Duodenal mucosa (tissue), 2 donors: ENCODE measurements at regions not wholly inside any gene's neighbourhood (a gene's known extent, or its start where the extent isn't known, plus 50 kb on each side); places are given as distances from the start of the nearest gene placed in this dataset.
"Not testable (repeated sequence)": the region's sequence is repeated elsewhere in the genome, so short reads cannot be mapped to it uniquely, and the experiment has no call there.

ENCODE experiments used
- H3K27ac ChIP-seq: one replicate; pipeline ENCODE4 v1.7.0; 2013; ENCODE audit warnings: low read depth, low read length
- H3K27me3 ChIP-seq, 2 donors: one replicate each; pipeline ENCODE4 v1.7.0; 2013; ENCODE audit warnings: low read length in 2 of 2, control low read depth in 1 of 2; ENCODE audit not compliant: insufficient read depth in 2 of 2, control insufficient read depth in 1 of 2
- H3K36me3 ChIP-seq, 2 donors: one replicate each; pipeline ENCODE4 v1.7.0; 2013; ENCODE audit warnings: low read length in 2 of 2, control low read depth in 1 of 2; ENCODE audit not compliant: insufficient read depth in 2 of 2, control insufficient read depth in 1 of 2
- H3K4me1 ChIP-seq, 2 donors: one replicate each; pipeline ENCODE4 v1.7.0; 2013; ENCODE audit warnings: low read length in 2 of 2, control low read depth in 1 of 2; ENCODE audit not compliant: insufficient read depth in 2 of 2, control insufficient read depth in 1 of 2
- H3K4me3 ChIP-seq, 2 donors: one replicate each; pipeline ENCODE4 v1.7.0; 2013; ENCODE audit warnings: low read length in 2 of 2, low read depth in 1 of 2
- H3K9ac ChIP-seq, 2 donors: one replicate each; pipeline ENCODE4 v1.7.0; 2013; ENCODE audit warnings: low read length in 2 of 2, low read depth in 1 of 2
- H3K9me3 ChIP-seq, 2 donors: one replicate each; pipeline ENCODE4 v1.7.0; 2013; ENCODE audit warnings: low read length in 2 of 2, control low read depth in 1 of 2; ENCODE audit not compliant: control insufficient read depth in 1 of 2

- not testable (repeated sequence) for H3K4me3 ChIP-seq, H3K36me3 ChIP-seq, H3K9ac ChIP-seq, H3K27me3 ChIP-seq, H3K9me3 ChIP-seq, H3K4me1 ChIP-seq, H3K27ac ChIP-seq
Measured at GRCh38 chr5:1953710-1954109, 71.0 kb upstream of the IRX4 start.

DNA sequence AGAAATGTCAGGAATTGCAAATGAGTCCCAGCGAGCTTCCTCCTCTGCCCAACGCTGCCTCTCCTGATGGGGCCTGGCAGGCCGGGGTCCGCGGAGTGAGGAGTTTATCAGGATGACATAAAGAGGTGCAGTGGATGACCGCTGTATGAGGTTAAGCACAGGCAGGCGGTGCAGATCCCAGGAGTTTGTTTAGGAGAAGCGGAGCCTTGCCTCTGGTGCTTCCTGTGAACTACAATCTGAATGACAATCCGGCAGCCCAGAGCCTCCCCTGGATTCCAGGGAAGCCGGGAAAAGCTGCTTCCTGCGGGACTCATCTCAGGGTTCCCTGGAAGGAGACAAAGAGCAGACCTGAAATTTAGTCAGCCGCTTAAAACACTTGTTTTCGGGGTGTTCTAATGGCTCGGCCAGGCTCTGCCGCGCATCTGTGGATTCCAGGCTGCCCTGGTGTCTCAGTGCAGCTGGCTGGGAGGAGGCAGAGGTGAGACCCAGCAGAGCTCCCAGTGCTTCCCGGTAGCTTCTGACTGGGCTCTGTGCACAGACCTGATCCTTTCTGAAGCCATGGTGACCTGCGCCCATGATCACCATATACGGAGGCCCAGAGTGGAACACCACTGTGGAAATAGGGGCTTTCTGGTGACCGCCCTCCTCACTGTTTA lies 69.8 kb upstream of the IRX4 start:
- H3K36me3 ChIP-seq: no peaks in the 10 kb centered on the region
- no peaks in the 10 kb centered on the region for H3K27me3 ChIP-seq
- H3K27ac ChIP-seq: no peak overlapping the region
- H3K9me3 ChIP-seq: no peaks in the 10 kb centered on the region
- H3K4me1 ChIP-seq: no peaks in the 10 kb centered on the region
- no peak overlapping the region for H3K9ac ChIP-seq
- H3K4me3 ChIP-seq: no peak overlapping the region

DNA sequence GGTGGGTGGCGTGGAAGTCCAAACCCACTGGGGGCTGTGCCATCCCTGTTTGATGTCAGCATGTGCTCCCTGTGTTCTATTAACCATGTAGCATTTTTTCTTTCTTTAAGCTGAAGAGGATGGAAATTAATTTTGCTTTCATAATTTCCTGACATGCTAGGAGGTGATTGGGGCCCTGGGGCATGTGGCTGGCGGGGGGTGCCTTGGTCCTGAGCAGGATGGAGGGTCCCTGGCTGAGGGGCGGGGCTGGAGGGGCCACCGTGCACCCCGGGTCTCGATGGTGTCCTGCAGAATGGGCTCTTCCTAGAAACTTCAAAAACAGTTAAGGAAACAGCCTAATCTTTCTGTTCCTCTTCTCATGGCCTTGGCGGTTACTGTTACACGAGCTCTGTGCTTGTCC lies 69.3 kb upstream of the IRX4 start:
- Histone ChIP-seq H3K36me3 (no peaks in the 10 kb centered on the region), H3K4me3 (no peak overlapping the region), H3K9ac (no peak overlapping the region), H3K4me1 (no peaks in the 10 kb centered on the region), H3K9me3 (no peaks in the 10 kb centered on the region), H3K27me3 (no peaks in the 10 kb centered on the region), H3K27ac (no peak overlapping the region)

GRCh38 chr5:1951165-1951816 lies 68.6 kb upstream of the IRX4 start:
- no peak overlapping the region for H3K27ac ChIP-seq
- H3K9me3 ChIP-seq: no peaks in the 10 kb centered on the region
- H3K9ac ChIP-seq: no peak overlapping the region
- H3K4me1 ChIP-seq: no peaks in the 10 kb centered on the region
- no peak overlapping the region for H3K4me3 ChIP-seq
- no peaks in the 10 kb centered on the region for H3K27me3 ChIP-seq
- no peaks in the 10 kb centered on the region for H3K36me3 ChIP-seq

DNA sequence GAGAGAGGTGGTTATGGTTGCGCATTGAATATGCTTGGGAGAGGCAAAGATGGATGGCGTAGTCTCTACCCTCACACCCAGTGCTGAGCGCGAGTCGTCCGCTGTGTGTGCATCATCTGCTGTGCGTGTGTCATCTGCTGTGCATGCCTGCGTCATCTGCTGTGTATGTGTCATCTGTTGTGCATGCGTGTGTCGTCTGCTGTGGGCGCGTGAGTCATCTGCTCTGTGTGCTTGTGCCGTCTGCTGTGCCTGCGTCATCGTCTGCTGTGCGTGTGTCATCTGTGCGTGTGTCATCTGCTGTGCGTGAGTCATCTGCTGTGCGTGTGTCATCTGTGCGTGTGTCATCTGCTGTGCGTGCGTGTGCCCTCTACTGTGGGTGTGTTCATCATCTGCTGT lies 68.0 kb upstream of the IRX4 start:
- Histone ChIP-seq H3K4me1 (no peaks in the 10 kb centered on the region), H3K27me3 (no peaks in the 10 kb centered on the region), H3K4me3 (no peak overlapping the region), H3K9me3 (no peaks in the 10 kb centered on the region), H3K27ac (no peak overlapping the region), H3K36me3 (no peaks in the 10 kb centered on the region), H3K9ac (no peak overlapping the region)

GRCh38 chr5:1950096-1950707 lies 67.5 kb upstream of the IRX4 start:
- H3K9me3 ChIP-seq: no peaks in the 10 kb centered on the region
- H3K4me3 ChIP-seq: no peak overlapping the region
- H3K27me3 ChIP-seq: no peaks in the 10 kb centered on the region
- no peaks in the 10 kb centered on the region for H3K36me3 ChIP-seq
- H3K9ac ChIP-seq: no peak overlapping the region
- no peaks in the 10 kb centered on the region for H3K4me1 ChIP-seq
- no peak overlapping the region for H3K27ac ChIP-seq

- Histone ChIP-seq H3K27me3 (no peaks in the 10 kb centered on the region), H3K9me3 (no peaks in the 10 kb centered on the region), H3K4me3 (no peak overlapping the region), H3K36me3 (no peaks in the 10 kb centered on the region), H3K9ac (no peak overlapping the region), H3K4me1 (no peaks in the 10 kb centered on the region), H3K27ac (no peak overlapping the region)
Measured at GRCh38 chr5:1949253-1949652, 66.5 kb upstream of the IRX4 start.

DNA sequence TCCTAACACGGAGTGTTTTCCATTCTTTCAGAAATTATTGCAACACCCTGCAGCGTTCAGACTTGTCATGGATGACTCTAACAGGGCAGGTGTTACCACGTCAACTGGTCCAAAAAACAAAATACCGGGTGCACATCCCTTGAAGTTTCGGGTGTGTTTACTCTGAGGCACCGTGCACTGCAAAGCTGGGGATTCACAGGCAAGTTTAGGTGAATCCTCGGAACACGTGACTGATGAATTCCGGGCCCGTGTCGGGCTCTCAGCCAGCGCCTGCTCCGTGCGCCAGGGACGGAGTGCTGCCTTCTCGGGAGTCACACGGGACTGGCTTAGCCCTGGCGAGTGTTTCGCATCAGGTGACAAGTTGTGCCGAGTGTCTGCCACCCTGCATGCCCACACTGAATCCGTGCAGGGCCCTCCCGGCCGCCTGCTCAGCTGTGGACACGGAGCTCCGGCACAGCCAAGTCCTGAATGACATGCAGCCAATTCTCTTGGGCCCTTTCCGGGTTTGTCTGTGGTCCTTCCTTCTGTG lies 66.0 kb upstream of the IRX4 start:
- Histone ChIP-seq H3K4me3 (no peak overlapping the region), H3K27ac (no peak overlapping the region), H3K9me3 (no peaks in the 10 kb centered on the region), H3K4me1 (no peaks in the 10 kb centered on the region), H3K36me3 (no peaks in the 10 kb centered on the region), H3K9ac (no peak overlapping the region), H3K27me3 (peaks cover 0 to 2% of the 10 kb centered on the region in 2 donors)

GRCh38 chr5:1948111-1948510 lies 65.4 kb upstream of the IRX4 start:
- Histone ChIP-seq H3K4me3 (no peak overlapping the region), H3K9me3 (no peaks in the 10 kb centered on the region), H3K36me3 (no peaks in the 10 kb centered on the region), H3K4me1 (no peaks in the 10 kb centered on the region), H3K9ac (no peak overlapping the region), H3K27me3 (peaks cover 0 to 4% of the 10 kb centered on the region in 2 donors), H3K27ac (no peak overlapping the region)

- H3K4me1 ChIP-seq: no peaks in the 10 kb centered on the region
- peaks cover 0 to 3% of the 10 kb centered on the region in 2 donors for H3K9me3 ChIP-seq
- H3K36me3 ChIP-seq: no peaks in the 10 kb centered on the region
- H3K27me3 ChIP-seq: peaks cover 0 to 4% of the 10 kb centered on the region in 2 donors
- no peak overlapping the region for H3K27ac ChIP-seq
- H3K9ac ChIP-seq: no peak overlapping the region
- no peak overlapping the region for H3K4me3 ChIP-seq
Measured at GRCh38 chr5:1946776-1947175, 64.1 kb upstream of the IRX4 start.
